HEK293 (cell line): ENCODE measurements at regions not wholly inside any gene's neighbourhood (a gene's known extent, or its start where the extent isn't known, plus 50 kb on each side); places are given as distances from the start of the nearest gene placed in this dataset.

Experiments
- ATF2 ChIP-seq: fragments of 450-650 bp; formaldehyde crosslinking; IDR thresholded peaks from 2 replicates; pipeline ENCODE4 v1.5.1; 2016; ENCODE audit warnings: missing biosample characterization, missing genetic modification characterization, low read depth
- GLIS1 ChIP-seq: fragments of 450-650 bp; formaldehyde crosslinking; IDR thresholded peaks from 2 replicates; pipeline ENCODE4 v1.5.1; 2016; ENCODE audit warnings: missing biosample characterization, missing genetic modification characterization
- OSR2 ChIP-seq: fragments of 450-650 bp; formaldehyde crosslinking; IDR thresholded peaks from 2 replicates; pipeline ENCODE4 v1.5.1; 2016; ENCODE audit warnings: missing biosample characterization, missing genetic modification characterization
- ZNF26 ChIP-seq: fragments of 450-650 bp; formaldehyde crosslinking; IDR thresholded peaks from 2 replicates; pipeline ENCODE4 v1.5.1; 2016; ENCODE audit warnings: missing biosample characterization, missing genetic modification characterization
- ZNF416 ChIP-seq: fragments of 450-650 bp; formaldehyde crosslinking; IDR thresholded peaks from 2 replicates; pipeline ENCODE4 v1.5.1; 2016; ENCODE audit warnings: missing biosample characterization, missing genetic modification characterization
- ZNF626 ChIP-seq: fragments of 450-650 bp; sonication (Bioruptor Pico); formaldehyde crosslinking; IDR thresholded peaks from 2 replicates; pipeline ENCODE4 v1.5.1; 2018; ENCODE audit warnings: missing biosample characterization, missing genetic modification characterization, inconsistent platforms
- ZNF792 ChIP-seq: fragments of 450-650 bp; formaldehyde crosslinking; IDR thresholded peaks from 2 replicates; pipeline ENCODE4 v1.5.1; 2016; ENCODE audit warnings: missing biosample characterization, missing genetic modification characterization
- TF ChIP-seq, protein P1 (sequence below): fragments of 450-650 bp; formaldehyde crosslinking; IDR thresholded peaks from 2 replicates; pipeline ENCODE4 v1.5.1; 2016; ENCODE audit warnings: missing biosample characterization, missing genetic modification characterization
- TF ChIP-seq, protein P2 (sequence below): fragments of 450-650 bp; formaldehyde crosslinking; IDR thresholded peaks from 2 replicates; pipeline ENCODE4 v1.5.1; 2016; ENCODE audit warnings: missing biosample characterization, missing genetic modification characterization

DNA sequence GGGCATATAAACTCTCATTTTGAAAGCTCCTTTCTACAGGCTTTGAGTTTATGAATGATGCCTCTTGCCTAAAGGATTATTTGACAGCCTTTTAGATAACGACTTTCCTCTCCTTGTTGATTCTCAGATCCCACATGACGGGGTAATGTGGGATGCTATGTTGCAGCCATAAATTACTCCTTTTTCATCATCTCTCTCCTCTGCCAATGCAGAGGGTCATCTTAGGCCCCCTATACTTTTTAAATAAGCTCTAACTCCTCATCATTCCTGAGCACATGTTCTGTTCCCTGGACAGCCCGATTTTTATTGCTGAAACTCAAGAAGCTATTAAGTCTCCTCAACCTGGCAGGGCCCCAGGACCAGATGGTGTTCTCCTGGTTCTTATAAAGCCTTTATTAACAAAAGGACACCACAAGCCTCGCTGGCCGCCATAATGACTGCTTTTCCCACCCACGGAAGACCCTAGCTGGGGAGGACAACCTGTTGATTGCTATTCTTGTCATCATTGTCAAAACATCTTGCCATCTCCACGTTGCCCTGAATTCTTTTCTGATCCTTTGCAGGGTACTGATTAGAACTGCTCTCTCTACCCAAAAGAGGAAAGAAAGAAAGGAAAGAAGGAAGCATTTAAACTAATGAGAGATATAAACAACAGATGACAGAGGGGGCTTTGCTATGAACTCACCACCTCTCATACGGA is 150.7 kb downstream of the DHX15 start:
- TF ChIP-seq, protein P1, sequence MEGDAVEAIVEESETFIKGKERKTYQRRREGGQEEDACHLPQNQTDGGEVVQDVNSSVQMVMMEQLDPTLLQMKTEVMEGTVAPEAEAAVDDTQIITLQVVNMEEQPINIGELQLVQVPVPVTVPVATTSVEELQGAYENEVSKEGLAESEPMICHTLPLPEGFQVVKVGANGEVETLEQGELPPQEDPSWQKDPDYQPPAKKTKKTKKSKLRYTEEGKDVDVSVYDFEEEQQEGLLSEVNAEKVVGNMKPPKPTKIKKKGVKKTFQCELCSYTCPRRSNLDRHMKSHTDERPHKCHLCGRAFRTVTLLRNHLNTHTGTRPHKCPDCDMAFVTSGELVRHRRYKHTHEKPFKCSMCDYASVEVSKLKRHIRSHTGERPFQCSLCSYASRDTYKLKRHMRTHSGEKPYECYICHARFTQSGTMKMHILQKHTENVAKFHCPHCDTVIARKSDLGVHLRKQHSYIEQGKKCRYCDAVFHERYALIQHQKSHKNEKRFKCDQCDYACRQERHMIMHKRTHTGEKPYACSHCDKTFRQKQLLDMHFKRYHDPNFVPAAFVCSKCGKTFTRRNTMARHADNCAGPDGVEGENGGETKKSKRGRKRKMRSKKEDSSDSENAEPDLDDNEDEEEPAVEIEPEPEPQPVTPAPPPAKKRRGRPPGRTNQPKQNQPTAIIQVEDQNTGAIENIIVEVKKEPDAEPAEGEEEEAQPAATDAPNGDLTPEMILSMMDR (tag by site-specific recombination): no peak
- TF ChIP-seq ZNF26 (tag by site-specific recombination): no peak
- no peak for TF ChIP-seq ATF2 (tag by site-specific recombination)
- TF ChIP-seq OSR2: peak; percentile 46; the same call in 1 of the 2 replicates
- no peak for TF ChIP-seq ZNF792 (tag by site-specific recombination)
- TF ChIP-seq, protein P2, sequence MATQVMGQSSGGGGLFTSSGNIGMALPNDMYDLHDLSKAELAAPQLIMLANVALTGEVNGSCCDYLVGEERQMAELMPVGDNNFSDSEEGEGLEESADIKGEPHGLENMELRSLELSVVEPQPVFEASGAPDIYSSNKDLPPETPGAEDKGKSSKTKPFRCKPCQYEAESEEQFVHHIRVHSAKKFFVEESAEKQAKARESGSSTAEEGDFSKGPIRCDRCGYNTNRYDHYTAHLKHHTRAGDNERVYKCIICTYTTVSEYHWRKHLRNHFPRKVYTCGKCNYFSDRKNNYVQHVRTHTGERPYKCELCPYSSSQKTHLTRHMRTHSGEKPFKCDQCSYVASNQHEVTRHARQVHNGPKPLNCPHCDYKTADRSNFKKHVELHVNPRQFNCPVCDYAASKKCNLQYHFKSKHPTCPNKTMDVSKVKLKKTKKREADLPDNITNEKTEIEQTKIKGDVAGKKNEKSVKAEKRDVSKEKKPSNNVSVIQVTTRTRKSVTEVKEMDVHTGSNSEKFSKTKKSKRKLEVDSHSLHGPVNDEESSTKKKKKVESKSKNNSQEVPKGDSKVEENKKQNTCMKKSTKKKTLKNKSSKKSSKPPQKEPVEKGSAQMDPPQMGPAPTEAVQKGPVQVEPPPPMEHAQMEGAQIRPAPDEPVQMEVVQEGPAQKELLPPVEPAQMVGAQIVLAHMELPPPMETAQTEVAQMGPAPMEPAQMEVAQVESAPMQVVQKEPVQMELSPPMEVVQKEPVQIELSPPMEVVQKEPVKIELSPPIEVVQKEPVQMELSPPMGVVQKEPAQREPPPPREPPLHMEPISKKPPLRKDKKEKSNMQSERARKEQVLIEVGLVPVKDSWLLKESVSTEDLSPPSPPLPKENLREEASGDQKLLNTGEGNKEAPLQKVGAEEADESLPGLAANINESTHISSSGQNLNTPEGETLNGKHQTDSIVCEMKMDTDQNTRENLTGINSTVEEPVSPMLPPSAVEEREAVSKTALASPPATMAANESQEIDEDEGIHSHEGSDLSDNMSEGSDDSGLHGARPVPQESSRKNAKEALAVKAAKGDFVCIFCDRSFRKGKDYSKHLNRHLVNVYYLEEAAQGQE (tag by site-specific recombination): no peak
- TF ChIP-seq ZNF416 (tag by site-specific recombination): no peak
- peak; percentile 93 for TF ChIP-seq GLIS1 (tag by site-specific recombination)
- TF ChIP-seq ZNF626 (tag by site-specific recombination): no peak
